HG03159 (cell line): ENCODE measurements at regions not wholly inside any gene's neighbourhood (a gene's known extent, or its start where the extent isn't known, plus 50 kb on each side); places are given as distances from the start of the nearest gene placed in this dataset.
"Not testable (repeated sequence)": the region's sequence is repeated elsewhere in the genome, so short reads cannot be mapped to it uniquely, and the experiment has no call there.

Experiments used
- ATAC-seq: cut with Tn5 transposase; IDR thresholded peaks from one replicate; pipeline ENCODE4 v1.9.1; 2021; ENCODE audit warnings: mild to moderate bottlenecking, moderate library complexity; ENCODE audit not compliant: unreplicated experiment

DNA sequence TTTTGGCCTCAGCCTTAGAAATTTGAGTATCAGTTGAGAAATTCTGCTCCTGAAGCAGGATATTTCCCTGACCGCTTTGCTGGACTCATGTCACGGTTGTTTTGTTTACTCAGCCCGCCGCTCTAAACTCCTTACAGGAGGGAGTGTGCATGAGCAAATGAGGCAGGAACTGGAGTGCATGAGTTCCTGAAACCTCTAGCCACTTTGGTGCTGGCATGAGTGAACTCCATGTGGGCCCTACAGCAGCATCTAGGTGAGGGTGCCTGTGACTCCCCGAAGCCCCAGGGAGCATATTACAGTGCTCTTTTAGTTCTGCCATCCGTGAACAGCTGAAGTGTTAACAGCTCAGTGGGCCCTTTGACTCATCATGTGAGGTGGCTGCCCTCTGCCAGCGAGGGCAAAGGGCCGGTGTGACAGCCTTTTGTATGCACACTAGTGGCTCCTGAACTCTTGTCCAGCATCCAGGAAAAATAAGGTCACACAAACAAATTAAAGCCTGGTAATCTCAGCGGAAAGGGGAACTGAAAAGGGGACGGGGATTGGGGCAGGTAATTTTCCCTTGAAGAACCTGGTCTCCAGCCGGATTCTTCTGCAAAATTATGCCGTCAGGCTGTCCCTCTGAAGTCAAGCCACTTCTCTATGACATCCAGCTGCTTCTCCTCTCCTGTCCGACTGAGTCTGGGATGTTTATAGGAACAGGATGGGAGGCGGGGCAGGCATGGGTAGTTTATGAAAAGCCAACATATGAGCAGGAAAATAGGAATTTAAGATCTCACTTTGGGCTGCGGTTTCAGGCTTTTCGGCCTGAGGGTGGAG lies 1668.7 kb downstream of the SUCLG1 start:
- ATAC-seq, result no peak

DNA sequence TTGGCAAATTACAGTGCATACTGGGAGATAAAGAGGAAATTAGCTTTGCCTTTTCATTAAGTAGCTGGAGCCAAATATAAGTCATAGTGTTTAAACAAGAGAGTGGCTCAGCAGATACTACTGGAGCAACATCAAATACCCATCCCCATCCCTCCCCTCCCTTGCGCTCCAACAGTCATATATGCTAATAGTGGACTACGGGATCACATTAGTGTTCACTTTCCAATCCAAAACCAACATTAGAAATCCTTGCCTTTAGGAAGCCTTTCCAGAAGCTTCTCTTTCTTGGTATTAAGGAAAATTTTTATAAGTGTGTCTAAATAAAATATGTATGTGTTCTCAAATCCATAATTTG lies 1669.3 kb downstream of the SUCLG1 start:
- no peak for ATAC-seq

DNA sequence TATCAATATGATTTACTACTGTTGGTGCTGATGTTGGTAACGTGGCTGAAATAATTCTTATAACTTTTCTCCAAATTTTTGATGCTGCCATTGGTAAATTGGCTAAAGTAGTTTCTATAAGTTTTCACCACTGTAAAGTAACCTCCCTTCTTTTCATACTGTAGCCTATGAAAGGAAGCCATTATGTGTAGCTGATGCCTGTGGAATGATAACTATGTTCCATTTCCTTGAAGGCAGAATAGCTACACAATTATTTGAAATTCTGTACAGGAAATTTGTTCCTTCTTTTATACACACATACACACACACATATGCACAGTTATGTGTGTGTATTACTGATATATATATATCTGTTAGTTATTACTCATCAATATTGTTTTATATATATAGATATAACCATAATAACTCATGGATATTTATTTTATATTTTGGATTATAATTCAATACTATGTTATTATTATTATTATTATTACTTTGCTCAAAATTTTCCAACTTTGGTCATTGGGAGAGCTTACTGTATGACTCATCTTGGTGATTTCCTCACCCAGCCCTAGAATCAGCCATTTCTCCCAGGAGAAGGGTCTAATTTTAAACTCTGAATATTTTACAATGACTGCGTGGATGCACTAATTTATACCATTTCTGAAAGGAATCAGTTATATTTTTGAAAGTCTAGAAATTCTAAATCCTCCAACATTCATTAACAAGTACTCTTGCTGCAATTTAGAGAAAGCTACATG lies 1677.7 kb downstream of the SUCLG1 start:
- no peak for ATAC-seq

DNA sequence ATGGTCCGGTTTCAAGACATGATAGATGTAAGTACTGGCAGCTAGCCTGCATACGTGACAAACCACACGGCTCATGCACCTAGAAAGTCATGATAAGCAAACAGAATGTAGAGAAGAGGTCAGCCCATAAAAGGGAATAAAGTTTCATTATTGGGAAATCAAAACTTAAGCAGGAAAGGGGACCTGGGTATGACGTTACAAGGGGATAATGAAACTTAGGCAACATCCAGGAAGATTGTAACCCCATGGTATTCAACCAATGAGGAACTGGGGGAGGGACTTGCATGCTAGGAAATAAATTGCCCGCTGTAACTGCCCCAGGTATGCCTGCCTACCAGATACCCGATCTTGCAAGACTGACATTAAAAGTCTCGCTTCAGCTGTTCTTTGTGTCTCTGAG lies 1679.0 kb downstream of the SUCLG1 start:
- no peak for ATAC-seq

DNA sequence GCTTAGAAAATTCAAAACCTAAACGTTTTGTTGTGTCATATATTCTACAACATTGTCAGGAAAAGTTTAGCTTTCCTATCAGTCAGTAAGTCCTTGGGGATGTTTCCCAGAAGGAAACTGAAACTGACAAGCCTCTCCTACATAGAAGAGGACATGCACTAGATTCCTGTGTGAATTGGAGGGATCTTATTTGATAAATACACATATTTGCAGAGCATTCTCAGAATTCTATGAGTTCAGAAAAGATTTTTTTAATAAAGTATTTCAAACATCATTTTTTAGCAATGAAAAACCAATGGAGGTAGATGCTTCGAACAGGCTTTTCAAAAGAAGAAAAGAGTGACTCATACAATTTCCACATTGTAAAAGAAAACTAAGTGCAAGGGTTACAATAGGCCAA lies 1706.7 kb downstream of the SUCLG1 start:
- ATAC-seq, result no peak

DNA sequence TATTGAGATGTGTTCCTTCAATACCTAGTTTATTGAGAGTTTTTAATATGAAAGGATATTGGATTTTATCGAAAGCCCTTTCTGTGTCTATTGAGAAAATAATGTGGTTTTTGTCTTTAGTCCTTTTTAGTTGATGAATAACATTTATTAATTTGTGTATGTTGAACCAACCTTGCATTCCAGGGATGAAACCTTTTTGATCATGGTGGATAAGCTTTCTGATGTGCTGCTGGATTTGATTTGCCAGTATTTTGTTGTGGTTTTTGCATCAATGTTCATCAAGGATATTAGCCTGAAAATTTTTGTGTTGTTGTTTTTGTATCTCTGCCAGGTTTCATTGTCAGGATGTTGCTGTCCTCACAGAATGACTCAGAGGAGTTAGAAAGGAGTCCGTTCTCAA lies 1710.4 kb downstream of the SUCLG1 start:
- no peak for ATAC-seq

DNA sequence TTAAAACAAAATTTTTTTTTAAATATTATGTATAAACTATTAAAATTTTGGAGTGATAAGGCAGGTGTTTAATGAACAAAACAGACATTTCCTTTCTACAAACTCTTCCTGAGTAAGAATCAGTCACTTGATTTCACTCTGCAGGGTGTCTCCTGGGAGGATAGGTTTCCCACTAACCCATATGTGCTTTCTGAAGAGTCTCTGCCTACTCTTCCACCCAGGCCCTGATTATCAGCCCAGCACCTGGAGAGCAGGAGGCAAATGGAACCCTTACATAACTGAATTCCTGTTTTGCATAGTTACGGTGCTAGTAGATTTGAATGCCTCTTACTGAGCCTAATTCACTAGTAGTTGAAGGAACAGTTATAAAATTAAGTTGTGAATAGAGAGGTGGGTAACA lies 1718.6 kb downstream of the SUCLG1 start:
- no peak for ATAC-seq

DNA sequence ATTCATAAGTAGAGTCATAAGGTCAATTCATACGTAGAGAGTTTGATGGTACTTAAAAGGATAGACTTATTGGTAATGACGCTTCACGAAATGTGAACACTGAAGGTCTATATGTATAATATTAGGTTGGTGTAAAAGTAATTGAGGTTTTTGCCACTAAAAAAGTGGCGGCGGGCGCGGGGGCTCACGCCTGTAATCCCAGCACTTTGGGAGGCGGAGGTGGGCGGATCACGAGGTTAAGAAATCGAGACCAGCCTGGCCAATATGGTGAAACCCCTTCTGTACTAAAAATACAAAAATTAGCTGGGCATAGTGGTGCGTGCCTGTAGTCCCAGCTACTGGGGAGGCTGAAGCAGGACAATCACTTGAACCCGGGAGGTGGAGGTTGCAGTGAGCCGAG lies 1721.1 kb downstream of the SUCLG1 start:
- not testable (repeated sequence) for ATAC-seq

DNA sequence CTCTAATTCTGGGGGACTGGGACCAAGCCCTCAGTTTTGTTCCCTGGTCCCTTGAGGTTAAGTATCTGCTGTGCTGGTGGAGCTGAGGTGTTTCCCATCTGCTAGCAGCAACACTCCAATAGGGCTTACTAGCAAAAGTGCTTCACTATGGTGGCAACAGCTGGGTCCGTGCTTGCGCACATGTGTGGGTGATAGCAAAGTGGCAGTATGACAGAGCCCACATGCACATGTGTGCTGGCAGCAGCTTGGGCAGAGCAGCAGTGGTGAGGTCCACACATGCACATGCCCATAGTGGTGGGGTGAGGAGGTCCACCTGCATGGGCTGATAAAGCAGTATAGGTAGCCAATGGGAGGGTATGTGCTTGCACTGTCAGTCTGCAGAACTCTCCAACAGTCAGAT lies 1723.7 kb downstream of the SUCLG1 start:
- no peak for ATAC-seq

DNA sequence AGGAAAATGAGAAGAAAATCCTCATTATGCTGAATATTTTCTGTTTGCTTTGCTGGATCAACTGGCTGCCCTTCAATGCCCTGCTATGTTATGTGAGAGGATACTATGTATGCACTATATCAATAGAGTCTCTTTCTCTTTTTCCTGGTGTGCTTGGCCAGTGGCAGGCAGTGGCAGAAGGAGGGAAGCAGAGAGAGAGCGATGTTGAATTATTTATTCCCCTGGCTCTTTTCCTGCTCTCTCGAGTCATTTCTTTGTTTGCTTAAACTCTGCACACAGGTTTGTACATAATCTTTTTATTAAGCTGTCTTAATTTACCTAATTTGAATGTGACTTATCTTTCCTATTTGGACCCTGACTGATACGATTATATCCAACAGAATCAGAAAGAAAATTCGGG lies 1727.3 kb downstream of the SUCLG1 start:
- no peak for ATAC-seq

DNA sequence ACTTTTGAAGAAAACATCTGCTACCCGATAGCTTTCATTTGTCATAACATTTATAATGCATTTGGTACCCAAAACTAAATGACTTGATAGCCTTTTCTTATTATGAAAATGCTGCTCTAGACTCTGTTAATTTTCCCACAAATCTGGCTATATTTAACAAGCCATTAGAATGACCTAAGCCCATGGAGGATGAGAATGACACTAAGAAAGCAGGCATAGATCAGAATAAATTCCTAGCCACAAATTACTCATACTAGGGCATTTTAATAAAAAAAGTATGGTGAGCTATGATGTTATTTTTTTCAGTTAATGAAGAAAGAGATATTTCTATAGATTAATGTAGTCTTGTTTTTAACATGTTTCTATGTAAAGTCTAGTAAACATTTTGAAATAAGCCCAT lies 1728.3 kb downstream of the SUCLG1 start:
- ATAC-seq, result no peak

DNA sequence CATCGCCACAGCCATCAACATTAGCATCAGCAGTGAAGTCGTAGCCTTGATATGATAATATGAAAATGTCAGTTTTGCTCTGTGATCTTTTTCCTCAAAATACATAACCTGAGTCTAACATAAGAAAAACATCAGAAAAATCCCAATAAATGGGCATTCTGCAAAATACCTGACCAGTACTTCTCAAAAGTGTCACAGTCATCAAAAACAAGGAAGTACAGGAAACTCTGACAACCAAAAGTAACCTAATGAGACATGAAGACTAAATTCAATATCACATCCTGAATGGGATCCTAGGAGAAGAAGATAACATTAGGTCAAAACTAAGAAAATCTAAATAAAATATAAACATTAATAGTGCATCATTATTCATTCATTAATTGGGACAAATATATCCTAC lies 1731.0 kb downstream of the SUCLG1 start:
- no peak for ATAC-seq

DNA sequence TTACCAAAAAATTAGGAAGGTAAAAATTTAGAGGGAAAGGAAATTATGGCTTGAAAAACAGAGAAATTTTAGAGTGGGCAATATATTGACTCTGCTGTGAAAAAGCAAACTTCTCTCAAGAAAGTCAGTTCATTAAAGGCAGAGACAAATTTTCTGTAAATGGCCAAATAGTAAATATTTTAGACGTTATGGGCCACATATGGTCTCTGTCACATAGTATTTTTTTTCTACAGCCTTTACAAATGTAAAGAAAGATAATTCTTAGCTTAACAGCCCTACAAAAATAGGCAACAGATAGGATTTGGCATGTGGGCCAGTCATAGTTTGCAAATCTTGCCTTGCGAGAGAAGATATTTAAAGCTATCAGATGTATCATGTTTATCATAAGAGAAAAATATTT lies 1750.4 kb downstream of the SUCLG1 start:
- ATAC-seq, result no peak

DNA sequence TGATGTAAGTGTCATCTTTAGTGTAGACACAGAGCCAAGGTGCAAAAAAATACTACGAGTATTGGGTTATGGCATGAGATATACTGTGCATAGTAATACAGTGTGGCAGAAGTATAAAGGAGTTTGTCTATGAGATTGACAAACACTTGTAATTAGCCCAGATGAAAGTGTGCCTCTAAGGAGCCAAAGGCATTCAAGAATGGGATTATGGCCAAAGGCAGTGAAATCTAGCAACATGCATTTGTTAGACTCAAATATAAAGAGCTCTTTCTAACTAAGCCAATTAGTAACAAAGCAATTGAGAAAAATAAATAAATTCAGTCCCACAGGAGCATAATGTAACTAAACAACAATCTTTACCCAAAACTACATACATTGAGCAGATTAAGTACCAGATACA lies 1761.8 kb downstream of the SUCLG1 start:
- no peak for ATAC-seq

DNA sequence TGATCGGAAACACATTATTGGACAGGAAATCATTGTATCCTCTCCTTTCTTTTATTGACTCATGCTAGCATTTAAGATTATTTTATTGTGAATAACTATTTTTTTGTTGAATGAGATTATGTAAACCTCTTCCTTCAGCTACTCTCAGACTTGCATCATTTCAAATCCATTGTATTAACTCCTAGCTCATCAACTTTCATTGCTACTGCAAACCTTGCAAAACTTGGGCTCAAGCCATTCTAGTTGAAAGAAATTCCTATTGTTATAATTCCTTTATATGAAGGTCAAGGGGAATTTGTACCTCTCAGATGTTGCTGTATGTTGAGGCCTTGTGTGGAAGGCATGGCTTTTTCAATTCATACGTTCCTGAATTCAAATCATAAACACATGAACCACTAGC lies 1764.6 kb downstream of the SUCLG1 start:
- ATAC-seq, result no peak

DNA sequence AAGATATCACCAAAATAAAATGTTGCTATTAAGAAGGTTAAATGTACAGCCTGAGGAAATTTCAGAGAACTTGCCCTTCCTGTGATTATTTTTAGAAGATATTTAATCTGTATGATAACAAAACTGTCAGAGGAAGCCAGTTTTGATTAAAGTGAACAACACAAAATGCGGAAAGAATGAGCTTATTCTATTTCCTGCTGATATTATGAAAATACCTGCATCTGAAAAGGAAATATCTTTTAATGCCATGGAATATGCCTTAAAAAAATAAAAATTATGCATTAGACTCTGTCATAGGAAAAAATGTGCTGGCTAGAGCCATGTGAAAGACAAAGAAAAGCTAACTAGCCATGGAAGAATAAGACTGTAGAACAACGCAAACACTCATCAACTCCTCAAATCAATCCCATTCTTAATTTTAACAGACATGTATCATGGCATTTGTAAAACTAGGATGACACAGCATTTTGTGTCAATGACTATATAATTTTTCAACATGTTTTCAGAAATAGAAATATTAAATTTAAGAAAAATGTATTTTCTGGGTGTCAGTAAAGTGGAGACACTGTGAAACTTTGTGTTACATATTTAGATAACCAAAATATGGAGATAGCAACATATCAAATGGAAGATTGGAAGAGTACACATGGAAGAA lies 1768.2 kb downstream of the SUCLG1 start:
- ATAC-seq, result no peak

DNA sequence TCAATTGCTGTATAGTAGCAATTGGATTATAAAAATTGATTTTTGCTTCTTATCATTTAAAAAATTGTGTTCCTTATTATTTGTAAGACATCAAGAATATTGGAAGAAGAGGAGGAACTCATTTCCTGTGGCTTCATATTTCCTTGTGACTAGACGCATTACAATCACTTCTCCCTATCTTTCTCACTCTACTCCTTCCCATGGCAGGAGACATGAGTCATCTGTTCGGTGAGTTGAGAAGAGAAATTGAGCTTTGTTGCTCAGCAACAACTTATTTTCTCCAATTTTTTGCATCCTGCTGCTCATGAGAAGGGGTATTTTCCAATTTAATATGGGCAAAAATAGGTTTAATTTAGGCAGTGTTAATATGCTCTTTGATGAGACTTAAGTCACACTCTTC lies 1783.9 kb downstream of the SUCLG1 start:
- ATAC-seq, result no peak

DNA sequence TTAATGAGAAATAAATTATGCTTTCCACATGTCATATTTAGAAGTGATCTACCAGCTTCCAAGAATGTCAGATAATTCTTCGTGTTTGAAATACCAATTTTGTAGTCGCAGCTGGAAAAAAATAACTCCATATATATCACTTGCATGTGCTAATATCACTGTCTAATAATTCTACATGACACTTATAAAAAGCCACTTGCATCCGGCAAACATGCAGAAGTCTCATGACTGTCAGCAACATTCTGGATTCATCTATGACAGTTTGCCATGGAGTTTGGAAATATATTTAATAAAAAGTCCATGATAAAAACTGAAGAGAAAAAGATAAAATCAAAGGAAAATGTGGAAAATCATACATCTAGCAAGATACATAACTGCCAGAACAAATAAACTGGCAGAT lies 1784.4 kb downstream of the SUCLG1 start:
- no peak for ATAC-seq

DNA sequence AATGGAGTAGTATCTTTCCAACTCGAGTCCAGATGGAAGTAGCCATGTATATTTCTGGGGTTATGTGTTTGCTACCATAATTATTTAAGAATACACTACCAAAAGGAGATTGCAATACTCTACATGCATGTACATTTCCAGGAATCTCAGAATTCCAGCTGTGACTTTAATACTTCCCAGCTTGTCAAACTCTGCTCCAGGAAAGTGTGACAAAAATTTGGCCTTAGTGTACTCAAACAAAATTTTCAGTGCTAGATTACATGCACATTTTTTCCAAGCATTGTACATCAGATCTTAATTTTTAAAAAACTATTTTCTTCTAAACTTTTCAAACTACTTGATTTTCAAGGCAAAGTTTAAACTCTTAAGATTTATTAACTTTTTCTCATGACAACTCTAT lies 1791.6 kb downstream of the SUCLG1 start:
- no peak for ATAC-seq

DNA sequence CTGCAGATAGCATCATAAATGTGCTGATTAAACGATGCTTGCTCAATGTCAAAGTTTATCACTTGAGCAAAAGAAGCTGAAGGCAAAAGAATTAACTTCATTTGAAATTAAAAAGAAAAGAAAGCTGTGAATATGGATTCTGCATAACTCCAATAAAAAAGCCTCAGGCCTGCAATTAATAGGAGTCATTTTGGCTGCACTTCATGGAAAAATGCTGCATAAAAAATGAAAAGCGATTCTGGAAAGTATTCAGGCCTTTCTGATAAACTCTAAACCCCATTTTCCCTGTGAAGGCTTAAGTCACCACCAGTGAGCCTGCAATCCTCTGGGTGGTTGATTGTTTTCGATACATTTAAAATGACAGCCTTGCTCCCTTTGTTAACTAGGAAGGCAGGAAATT lies 1793.4 kb downstream of the SUCLG1 start:
- no peak for ATAC-seq

DNA sequence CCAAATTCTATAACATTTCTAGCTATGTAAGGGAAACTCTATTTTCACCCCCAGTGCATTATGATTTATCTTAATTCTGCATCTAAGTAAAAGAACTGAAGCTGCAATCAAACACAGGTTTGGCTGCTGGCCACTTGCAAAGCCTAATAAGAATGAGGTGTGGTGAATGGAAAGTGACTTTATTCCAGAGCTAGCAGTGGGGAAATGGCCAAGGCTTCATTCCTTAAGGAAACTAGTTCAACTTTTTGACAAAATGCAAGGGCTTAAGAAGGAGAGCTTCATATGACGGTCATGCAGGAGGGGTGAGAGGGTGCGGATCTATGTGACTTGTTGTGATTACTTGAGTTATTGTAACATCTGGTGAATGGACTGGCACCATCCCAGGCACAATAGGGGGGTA lies 1802.0 kb downstream of the SUCLG1 start:
- ATAC-seq, result no peak

DNA sequence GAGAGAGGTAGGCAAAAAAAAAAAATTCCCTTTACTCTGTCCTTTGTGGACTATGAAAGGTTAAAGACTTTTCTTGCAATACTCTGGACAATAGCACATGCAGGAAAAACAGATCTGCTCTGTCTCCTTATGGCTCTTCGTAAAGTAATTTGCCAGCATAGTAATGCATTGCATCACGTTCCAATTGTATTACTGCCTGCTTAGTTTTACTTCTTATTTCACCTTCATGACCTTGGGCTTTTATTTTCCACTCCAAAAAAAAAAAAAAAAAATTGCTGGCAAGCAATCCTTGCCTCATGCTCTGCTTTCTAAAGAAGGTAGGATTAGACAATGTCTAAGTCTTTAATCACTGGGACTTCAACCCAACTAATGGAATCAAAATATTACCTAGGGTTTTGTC lies 1802.7 kb downstream of the SUCLG1 start:
- ATAC-seq, result no peak
